Type B pancreatic cell (in vitro differentiated cells): ENCODE measurements at regions not wholly inside any gene's neighbourhood (a gene's known extent, or its start where the extent isn't known, plus 50 kb on each side); places are given as distances from the start of the nearest gene placed in this dataset.

Source experiments
- DNase-seq: peaks from one replicate; pipeline ENCODE4 v3.0.0; 2021; ENCODE audit warnings: mixed read lengths; ENCODE audit not compliant: unreplicated experiment; ENCODE audit errors: extremely low spot score
- H3K27ac Mint-ChIP-seq: 2 replicates; pipeline ENCODE4 v1.8.0; 2021; ENCODE audit warnings: mild to moderate bottlenecking, mixed read lengths
- H3K27me3 Mint-ChIP-seq: 2 replicates; pipeline ENCODE4 v1.8.0; 2021; ENCODE audit warnings: mixed read lengths
- H3K36me3 Mint-ChIP-seq: 2 replicates; pipeline ENCODE4 v1.8.0; 2021; ENCODE audit warnings: mixed read lengths
- H3K4me1 Mint-ChIP-seq: one replicate; pipeline ENCODE4 v1.8.0; 2021; ENCODE audit warnings: mixed read lengths; ENCODE audit not compliant: unreplicated experiment
- H3K4me3 Mint-ChIP-seq: 2 replicates; pipeline ENCODE4 v1.8.0; 2021; ENCODE audit warnings: mild to moderate bottlenecking, mixed read lengths
- H3K9me3 Mint-ChIP-seq: 2 replicates; pipeline ENCODE4 v1.8.0; 2021; ENCODE audit warnings: mixed read lengths
- CTCF ChIP-seq: fragments of 200-600 bp; sonication (generic); conservative IDR thresholded peaks from 2 replicates; pipeline ENCODE4 v1.5.0; 2021; ENCODE audit warnings: antibody characterized with exemption, mild to moderate bottlenecking

DNA sequence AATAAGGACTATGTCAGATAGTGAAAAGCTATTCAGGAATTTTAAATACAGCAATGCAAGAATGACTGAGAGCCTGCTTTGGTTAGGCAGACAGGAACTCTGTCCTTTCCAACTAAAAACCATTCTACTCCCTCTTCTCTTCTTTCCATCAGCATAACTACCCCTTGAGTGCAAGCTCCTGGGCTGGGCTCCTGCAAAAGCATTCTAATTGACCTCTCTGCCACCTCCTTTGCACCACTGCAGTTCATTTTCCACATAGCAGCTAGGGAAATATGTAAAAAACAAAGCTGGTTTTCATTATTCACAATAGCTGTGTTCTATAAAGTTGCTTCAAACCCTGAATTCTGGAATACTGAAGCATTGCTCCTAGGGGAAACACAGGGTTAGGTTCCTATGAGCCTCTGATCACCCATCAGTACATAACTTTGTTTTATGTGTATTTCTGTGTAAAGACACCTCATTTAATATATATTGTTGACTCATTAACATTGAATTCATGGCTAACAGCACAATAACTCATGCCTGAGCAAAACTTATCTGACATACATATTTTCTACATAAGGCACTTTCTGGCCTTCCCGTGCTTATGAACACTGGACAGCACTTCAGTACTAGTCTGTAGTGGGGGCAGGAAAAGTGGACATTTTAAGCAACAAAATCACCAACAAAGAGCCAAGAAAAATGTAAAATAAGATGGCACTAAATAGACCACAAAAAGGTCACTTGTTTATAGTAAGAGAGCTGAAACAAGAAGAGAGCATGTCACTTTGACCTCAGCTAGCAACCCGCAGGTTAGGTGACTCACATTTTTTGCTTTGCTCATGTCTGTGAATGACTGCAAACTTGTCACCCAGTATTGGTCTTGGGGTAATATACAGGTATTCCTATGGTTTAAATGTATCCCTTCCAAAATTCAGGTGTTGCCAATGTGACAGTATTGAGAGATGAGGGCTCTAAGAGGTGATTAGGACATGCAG is 57.9 kb upstream of the IRF2BP2 start:
- no peaks in the 10 kb centered on the region for H3K27me3 Mint-ChIP-seq
- no peak overlapping the region for H3K4me3 Mint-ChIP-seq
- peaks cover 15% of the 10 kb centered on the region for H3K4me1 Mint-ChIP-seq
- H3K36me3 Mint-ChIP-seq, result no peaks in the 10 kb centered on the region
- TF ChIP-seq CTCF, result no peak
- no peak overlapping the region for H3K27ac Mint-ChIP-seq
- DNase-seq, result no peak
- peaks cover 8% of the 10 kb centered on the region for H3K9me3 Mint-ChIP-seq

GRCh38 chr1:234666761-234667160 is 56.8 kb upstream of the IRF2BP2 start:
- no peak overlapping the region for H3K4me3 Mint-ChIP-seq
- H3K9me3 Mint-ChIP-seq, result peaks cover 8% of the 10 kb centered on the region
- DNase-seq, result no peak
- no peak overlapping the region for H3K27ac Mint-ChIP-seq
- no peaks in the 10 kb centered on the region for H3K27me3 Mint-ChIP-seq
- TF ChIP-seq CTCF, result no peak
- H3K36me3 Mint-ChIP-seq, result no peaks in the 10 kb centered on the region
- H3K4me1 Mint-ChIP-seq, result peaks cover 15% of the 10 kb centered on the region

DNA sequence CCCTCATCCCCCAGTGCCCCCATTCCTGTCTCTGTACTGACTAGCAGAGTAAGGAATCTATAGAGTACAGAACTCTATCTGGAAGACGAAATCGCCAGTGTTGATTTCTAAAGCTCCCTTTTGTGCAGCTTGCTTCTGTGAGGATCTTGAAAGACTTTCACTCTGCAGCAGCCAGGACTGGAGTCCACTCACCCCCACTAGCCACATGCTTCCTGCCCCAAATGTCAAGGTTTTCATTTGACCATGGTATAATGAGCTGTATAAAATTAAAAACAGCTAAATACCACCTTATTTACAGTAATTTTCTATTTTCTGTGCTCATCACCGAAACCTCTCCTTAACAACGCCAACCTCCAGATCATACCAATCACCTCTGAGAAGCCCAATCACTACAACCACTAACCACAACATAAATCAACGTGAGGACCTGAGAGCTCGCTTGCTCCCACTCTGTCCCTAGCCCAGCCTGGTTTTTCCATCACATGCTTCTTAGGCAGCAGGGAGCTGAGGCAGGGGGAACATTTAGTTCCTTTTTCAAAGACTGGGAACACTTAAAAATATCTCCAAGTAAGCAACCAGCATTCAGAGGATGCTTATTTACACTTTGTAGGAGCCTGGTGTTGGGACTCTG is 56.1 kb upstream of the IRF2BP2 start:
- H3K27ac Mint-ChIP-seq, result no peak overlapping the region
- H3K4me1 Mint-ChIP-seq, result peaks cover 9% of the 10 kb centered on the region
- no peak for TF ChIP-seq CTCF
- no peak for DNase-seq
- H3K4me3 Mint-ChIP-seq, result no peak overlapping the region
- no peaks in the 10 kb centered on the region for H3K36me3 Mint-ChIP-seq
- no peaks in the 10 kb centered on the region for H3K27me3 Mint-ChIP-seq
- H3K9me3 Mint-ChIP-seq, result peaks cover 8% of the 10 kb centered on the region

- peaks cover 7% of the 10 kb centered on the region for H3K9me3 Mint-ChIP-seq
- peaks cover 9% of the 10 kb centered on the region for H3K4me1 Mint-ChIP-seq
- no peak overlapping the region for H3K4me3 Mint-ChIP-seq
- TF ChIP-seq CTCF, result no peak
- DNase-seq, result no peak
- no peaks in the 10 kb centered on the region for H3K36me3 Mint-ChIP-seq
- no peaks in the 10 kb centered on the region for H3K27me3 Mint-ChIP-seq
- H3K27ac Mint-ChIP-seq, result no peak overlapping the region
These were observed 52.2 kb upstream of the IRF2BP2 start for GRCh38 chr1:234662148-234662547.

- Mint-ChIP-seq H3K36me3 (no peaks in the 10 kb centered on the region), H3K4me1 (peaks cover 17% of the 10 kb centered on the region), H3K4me3 (no peak overlapping the region), H3K27me3 (no peaks in the 10 kb centered on the region), H3K9me3 (peaks cover 13% of the 10 kb centered on the region), H3K27ac (peak overlapping the region; percentile 59)
- DNase-seq, result no peak
- TF ChIP-seq CTCF, result no peak
These were observed 51.4 kb upstream of the IRF2BP2 start for GRCh38 chr1:234661317-234661928.
